GM18873 (cell line): ENCODE measurements at regions not wholly inside any gene's neighbourhood (a gene's known extent, or its start where the extent isn't known, plus 50 kb on each side); places are given as distances from the start of the nearest gene placed in this dataset.

Experiments used
- ATAC-seq: cut with Tn5 transposase; IDR thresholded peaks from one replicate; pipeline ENCODE4 v1.9.1; 2021; ENCODE audit warnings: mild to moderate bottlenecking, moderate library complexity, moderate number of reproducible peaks; ENCODE audit not compliant: unreplicated experiment, low FRiP score

DNA sequence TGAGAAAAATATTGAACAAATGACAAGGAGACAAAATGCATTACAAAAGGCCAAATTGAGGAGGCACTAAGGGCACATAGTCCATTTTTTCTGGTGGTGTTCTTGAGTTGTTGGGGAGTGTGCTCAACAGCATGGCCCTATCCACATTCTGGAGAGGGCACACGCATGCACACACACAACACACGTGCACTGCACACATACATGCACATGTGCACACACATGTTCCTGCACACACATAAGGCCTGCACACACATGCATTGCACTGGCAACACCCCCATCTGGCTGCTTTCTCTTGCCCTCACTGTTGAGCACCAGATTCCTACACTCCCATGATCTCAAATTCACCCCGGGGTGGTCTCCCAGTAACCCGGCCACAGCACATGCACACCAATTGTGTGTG, 659.2 kb upstream of the RAB6C start:
- ATAC-seq: no peak

DNA sequence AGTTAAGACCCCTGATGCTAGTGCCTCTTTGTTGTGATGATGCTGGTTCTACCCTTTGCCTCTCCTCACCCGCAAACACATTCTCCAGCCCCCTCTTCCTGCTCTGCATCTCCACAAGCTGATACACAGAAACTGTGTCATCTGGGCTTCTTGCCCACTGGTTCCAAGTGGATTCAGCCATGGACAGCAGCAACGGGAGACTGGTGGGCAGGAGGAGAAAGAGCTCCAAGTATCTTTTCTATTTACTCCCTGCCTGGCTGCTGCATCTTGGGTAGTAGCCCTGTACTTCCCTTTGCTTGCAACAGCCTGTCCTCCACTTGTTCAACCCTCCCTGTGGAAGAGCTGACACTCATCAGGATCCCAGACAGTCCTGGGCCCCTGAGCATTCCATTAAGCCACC, 655.1 kb upstream of the RAB6C start:
- ATAC-seq: no peak

GRCh38 chr2:129325151-129325550, 654.3 kb upstream of the RAB6C start:
- ATAC-seq: no peak

DNA sequence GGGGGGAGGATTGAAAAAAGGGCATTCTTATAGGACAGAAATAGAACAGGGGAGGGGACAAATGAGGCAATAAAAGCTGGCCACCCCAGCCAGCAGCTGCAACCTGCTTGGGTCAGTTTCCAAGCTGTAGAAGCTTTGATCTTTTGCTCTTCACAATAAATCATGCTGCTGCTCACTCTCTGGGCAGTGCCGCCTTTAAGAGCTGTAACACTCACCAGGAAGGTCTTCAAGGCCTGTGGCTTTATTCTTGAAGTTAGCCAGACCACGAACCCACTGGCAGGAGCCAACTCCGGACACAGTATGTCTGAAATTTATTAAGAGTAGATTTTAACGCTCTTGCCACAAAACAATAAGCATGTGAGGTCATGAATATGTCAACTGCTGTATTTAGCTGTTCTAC, 649.9 kb upstream of the RAB6C start:
- no peak for ATAC-seq

DNA sequence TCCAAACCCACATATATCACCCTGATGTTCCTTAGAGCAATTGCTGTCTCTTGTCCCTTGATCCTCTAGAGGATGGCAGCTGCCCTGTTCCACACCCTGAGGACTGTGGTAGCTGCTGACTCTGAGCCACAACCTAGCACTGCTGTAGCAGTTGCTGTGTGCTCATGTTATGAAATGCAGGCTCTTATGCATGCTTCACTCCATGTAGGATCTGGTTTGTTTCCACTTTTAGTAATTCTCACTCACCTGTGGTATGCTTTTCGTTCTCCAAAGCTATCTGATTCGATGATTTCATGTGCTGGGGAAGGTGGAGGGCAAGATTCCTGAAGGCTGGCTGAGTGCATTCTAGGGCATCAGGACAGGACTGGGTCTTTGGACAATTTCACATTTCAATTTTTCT, 649.0 kb upstream of the RAB6C start:
- ATAC-seq: no peak

- ATAC-seq: no peak
Measured at GRCh38 chr2:129331638-129332037, 647.8 kb upstream of the RAB6C start.

DNA sequence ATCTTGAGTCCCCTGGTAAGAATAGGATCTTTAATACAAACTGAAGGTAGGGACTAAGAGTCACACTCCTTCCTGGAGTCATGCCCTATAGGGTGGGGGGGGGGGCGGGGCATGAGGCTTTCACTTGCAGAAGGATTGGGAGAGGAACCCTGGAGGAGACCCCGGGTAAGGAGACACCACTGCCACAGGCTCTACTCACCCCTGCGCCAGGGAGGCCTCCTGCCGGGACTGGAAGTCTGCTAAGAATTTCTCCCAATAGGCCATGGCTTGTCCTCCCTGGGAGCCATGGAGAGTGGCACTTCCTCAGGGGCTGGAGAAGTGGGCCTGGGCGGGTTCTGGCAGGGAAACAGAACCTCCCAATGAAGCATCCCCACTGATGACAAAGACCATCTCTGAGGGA, 645.3 kb upstream of the RAB6C start:
- ATAC-seq: no peak

DNA sequence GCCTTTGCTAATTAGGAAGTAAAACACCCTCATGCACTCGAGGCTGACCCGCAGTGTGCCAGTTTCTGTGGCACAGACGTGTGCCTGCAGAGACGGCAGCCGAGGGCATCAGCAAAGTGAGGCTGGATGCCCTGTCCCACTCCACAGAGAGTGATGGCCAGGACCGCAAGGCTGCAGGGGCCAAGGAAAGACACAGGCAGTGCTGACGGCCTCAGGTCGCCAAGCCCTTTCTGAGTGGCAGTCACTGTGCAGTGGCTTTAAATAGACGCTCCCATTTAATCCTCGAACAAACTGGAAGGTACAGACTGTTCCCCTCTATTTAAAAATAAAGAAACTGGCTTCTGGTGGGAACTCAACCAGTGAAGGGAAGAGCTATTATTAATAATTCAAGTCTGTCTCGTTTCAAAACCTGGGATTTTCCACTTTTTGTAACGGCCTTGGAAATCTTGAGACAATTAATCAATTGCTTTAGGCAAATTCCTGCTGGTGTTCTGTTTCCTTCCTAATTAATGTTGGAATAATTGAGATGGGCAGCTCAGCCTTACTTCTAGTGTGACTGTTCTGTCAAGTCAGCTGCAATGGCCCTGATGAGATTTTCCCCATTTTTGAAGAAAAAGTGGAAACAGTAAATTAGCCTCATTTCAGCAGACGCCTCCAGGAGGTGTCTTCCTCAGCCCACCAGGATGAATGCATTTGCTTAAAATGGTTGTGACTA, 644.6 kb upstream of the RAB6C start:
- ATAC-seq: no peak

DNA sequence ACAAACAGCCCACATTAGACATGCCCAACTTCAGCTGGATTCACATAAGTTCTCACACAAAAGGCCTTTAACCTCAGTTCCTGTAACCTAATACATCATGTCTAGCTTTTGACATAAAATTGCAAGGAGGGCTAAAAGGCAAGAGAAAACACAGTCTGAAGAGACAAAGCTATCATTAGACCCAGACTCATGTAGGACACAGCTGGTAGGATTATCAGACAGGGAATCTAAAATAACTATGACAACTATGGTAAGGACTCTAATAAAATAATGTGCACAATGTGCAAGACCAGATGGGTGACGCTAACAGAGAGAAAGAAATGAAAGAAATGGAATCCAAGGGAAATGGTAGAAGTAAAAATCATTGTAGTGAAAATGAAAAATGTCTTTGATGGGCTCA, 643.2 kb upstream of the RAB6C start:
- ATAC-seq: no peak

DNA sequence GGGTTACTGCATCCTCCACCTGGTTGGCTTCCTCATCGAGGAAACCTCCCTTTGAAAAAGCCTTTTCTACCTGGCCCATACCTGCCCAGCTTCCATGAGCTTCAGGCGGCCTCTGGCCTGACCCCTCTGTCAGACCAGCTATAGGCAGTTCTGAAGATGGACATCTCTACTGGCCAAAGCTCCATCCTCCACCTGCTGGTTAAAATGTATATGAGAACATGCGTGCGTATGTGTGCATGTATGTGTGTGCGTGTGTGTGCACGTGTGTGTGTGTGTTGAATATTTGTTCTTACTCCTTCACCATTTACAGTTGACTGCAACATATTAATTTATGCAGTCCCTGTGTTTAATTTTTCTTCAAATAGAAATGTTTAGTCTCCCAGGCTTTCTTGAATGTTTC, 642.4 kb upstream of the RAB6C start:
- ATAC-seq: no peak

DNA sequence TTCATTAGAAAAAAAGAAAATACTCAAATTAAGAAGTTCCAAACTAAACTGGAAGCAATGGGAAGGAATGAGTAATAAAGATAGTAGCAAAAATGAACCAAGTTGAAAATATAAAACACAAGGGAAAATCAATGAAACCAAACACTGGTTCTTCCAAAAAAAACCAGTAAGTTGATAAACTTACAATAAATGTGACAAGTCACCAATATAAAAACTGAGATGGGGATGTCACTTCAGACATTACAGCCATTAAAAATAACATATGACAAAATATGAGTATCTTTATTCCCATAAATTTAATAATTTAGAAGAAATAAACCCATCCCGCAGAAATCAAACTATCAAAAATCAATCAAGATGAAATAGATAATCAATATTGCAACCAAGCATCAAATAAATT, 633.9 kb upstream of the RAB6C start:
- no peak for ATAC-seq

DNA sequence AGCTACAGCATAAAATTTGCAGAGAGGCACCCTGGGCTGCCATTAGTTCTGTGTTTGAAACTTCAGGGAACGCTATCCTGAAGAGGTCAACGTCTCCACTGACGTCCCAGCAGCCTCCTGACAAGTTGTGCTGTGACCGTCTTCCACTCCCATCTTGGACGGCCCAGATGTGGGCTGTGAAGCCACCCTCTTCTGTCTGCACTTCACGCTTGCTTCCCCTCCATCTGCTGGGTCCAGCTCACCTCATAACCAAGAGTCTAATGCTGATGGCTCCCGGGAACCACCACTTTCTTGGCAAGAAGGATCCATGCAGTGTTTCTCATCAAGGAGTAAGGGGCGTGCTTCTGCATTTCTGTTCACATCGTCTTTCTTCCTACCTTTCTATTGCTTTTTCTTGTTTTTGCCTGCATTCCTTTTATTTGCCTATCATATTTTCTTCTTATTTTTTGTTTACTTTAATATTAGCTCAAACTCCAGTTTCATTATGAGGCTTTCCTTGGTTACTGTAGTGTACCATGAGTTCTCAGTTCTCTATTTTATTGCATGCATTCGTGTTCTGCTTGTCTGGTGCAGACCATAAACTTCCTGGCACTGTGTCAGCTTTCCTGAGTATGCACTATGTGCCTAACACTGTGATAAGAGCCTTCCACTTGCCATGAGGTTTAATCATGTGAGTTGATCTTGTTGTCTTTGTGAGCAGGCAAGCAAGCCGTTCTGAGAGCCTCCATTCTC, 631.8 kb upstream of the RAB6C start:
- ATAC-seq: peak; percentile 100

DNA sequence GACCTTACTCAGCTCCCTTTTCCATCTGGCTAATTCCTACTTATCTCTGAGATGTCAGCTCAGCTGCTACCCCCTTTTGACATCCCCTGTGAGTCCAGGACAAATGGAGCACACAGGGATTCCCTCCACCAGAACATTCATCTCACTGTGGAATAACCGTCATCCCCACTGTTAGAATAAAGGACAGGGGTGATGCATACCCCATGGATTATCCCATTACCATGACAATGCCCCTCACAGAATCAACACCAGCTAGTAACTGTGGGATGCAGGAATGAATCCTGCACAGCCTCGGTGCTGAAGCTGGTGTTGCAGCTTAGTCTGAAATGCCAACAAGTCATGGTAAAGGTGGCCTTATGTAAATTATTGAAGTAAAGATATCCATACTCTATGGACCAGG, 624.8 kb upstream of the RAB6C start:
- no peak for ATAC-seq

GRCh38 chr2:129361688-129362087, 617.8 kb upstream of the RAB6C start:
- ATAC-seq: no peak

DNA sequence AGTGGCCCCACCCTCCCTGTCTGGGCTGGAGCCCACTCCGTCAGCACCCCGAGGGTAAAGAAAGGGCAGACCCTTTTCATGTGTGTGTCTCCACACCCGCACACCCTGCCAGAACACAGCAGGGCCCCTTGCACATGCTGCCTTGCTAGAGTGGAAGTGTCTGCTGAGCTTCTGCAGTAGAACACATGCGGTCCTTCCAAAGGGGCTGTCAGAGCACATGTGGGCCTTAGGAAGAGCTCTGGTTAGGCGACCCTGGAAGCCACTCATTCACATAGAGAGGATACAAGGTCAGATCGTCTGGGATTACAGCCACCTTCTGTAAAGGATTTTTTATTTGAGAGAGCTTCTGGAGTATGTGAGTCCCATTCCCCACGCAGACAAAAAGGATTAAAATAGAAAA, 613.2 kb upstream of the RAB6C start:
- ATAC-seq: no peak

- no peak for ATAC-seq
Measured at GRCh38 chr2:129367107-129367506, 612.4 kb upstream of the RAB6C start.

DNA sequence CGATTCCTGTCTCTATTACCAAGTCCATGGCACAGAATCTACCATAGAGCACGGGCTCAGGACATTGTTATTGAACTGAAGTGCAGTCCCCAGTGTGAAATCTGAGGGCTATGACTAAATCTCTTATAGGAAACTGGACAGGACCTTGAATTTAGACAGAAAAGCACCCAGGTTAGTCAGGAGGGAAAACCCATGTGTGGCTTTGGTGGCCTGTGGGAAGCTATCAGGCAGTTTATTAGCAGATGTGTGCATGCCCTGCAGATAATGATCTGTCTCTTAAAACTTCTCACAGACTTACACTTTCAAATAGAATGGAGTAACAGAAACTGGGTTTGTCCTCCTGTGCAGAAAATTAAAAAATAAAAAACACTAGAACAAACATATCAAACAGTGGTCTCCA, 610.0 kb upstream of the RAB6C start:
- ATAC-seq: no peak

GRCh38 chr2:129374452-129374851, 605.0 kb upstream of the RAB6C start:
- ATAC-seq: no peak

DNA sequence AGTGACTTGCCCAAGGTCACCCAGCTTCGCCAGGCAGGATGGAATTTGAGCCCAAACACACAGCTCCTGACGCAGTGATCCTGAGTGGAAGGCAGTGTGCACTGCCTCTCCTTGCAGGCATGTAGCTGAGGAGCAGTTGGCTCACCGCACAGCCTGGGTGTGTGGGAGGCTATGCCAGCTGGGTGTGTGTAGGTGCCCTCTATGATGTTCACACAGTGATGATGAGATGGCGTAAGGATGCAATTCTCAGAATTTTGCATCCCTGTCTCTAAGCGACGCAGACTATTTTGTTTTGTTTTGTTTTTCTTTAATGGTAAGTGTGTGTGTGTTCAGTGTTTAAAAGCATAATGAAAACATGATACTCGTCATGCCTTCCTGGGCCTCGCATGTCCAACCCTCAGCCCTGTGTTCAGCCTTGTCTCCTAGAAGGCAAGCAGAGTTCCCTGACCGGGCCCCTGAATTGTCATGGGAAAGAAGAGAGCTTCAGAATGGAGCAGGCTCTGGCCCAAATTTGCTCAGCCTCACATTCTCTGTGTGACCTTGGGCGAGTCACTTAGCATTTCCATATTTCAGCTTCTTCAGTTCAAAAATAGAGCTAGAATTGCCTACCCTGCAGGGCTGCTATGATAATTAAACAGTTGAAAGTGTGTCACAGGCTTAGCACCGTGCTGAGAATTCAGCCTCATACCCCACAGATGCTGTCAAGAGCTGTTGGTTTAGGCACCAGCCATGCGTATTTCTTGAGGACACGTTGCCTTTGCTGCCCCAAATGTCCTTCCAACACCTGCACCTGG, 603.6 kb upstream of the RAB6C start:
- no peak for ATAC-seq

GRCh38 chr2:129376426-129377077, 602.9 kb upstream of the RAB6C start:
- no peak for ATAC-seq

DNA sequence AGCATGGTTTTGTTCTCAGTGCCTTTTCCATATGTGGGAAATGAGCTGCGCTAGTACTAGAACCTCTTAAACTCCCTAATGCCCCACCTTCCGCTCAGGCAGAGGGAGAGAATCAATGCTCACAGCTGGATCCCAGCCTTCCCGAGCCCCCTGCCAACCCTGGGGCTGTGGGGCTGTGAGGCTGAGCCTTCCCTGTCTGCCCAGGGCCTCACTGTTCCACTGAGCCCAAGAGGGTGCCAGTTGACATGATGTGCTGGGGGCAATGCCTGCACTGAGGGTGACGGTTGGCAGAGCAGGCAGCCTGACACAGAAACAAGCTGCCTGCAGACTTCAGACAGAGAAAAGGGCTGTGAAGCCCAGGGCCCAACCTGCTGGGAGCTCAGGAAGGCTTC, 602.4 kb upstream of the RAB6C start:
- ATAC-seq: no peak
